Amygdala (tissue), 56 donors: ENCODE measurements at regions not wholly inside any gene's neighbourhood (a gene's known extent, or its start where the extent isn't known, plus 50 kb on each side); places are given as distances from the start of the nearest gene placed in this dataset.

ENCODE experiments used
- DNase-seq, 56 donors: peaks; one replicate each; lab custom pipeline; 2025; lab: John Stamatoyannopoulos, UW

DNA sequence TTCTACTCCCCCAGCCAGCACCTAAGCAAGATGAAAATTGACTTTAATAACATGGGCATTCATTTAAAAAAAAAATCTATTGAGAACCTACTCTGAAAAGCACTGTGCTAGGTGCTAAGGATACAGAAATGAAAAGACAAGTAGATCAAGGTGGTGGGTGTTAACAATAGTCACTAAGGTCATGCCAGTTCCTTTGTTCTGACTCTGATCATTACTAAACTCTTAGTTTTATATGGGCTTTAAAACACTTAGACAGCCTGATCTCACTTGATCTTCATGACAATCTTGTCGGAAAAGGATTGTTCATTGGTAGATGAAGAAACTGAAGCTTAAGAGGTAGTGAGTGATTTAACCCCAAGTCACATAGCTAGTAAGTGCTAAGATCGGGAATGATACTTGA, 285.7 kb upstream of the PRDM1 start:
- no peak for DNase-seq

DNA sequence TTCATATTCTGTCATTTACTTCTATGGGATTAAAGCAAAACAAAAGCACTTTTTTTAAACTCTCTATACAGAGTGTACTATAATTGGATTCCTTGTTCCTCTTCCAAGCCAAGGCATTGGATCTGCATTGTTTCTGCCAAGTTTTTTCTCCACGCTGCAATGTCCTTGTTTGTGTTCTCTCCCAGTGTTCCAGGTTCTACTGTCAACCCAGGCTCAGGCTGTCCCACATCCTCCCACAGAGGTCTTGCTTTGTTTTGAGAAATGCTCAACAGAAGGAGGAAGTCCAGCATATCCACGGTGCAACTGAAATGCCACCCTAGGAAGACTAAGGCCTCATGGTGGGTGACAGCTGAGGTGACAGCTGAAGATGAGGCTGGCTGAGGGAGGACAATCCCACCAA, 287.1 kb upstream of the PRDM1 start:
- no peak for DNase-seq

DNA sequence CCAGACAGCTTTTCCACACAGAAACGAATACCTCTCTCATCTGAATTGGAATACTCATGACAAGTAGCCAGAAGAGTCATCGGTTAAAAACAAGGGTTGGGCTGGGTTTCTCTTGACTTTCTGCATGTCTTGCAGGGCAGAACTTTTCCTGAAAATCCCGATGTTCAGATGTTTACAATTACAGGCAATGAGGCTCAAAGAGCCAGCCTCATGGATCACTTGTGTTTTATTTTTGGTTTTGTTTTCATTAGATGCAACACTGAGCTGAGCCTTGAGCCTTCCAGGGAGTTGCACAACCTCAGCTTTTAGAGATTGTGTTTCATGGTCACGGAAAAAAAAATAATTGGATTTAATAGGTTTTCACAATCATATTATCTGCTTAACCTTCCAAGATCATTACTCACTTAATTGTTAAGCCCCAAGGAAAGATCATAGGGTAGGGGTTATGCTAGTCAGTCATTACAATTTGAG, 288.1 kb upstream of the PRDM1 start:
- DNase-seq, result no peak

DNA sequence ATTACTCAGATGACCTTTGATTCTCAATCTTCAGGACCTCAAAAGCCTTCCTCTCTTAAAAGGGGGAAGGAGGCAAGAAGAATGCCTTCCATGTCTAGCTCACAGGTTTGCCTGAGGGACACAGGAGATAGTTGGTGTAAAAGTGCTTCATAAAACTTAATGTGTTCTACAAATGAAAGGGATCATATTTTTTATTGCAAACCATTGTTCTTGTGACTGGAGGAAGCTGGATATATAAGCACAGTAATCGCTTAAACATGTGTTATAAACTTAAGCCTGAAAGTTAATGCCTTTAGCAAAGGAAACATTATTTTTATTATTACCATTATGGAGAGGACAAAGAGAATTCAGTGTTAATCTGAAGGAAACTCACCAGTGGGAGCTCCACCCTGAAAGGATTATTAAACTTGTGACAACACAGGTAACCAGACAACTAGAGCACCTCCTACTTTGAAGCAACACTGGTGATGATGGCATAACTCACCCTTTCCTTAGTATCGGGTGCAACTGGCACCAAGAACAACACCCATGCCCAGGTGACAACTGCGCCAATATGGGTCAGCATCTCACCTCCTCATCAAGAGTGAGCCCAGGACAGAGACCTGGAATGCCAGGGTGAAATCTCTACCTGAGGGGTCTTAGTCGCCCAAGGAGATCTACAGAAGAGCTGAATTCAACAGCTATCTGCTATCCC, 288.7 kb upstream of the PRDM1 start:
- no peak for DNase-seq

DNA sequence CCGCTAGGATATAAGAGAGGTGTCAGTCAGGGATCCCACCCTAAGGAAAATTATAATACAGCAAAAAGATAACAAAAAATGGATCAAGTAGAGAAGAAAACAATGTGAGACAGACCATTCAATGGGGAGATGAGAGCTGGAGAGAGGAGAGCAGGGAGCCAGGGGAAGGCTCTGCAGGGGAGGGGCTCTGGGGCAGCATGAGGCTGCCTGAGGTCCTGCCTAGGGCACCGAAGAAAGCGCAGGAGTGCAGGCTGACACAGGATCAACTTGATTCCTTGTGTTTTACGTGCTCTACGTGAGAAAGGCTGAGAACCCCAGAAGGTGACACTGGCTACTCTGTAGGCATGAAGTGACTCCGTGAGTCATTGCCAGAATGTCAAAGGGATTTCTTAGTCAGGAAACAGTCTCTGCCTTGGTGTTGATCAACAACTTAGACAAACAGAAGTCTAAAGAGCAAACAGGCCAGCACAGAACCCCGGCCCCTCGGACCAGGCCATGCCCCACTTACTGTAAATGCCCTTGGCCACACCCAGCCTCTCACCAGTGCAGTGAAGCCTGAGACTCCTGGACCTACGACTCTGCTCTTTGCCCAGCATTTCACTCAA, 290.1 kb upstream of the PRDM1 start:
- no peak for DNase-seq

DNA sequence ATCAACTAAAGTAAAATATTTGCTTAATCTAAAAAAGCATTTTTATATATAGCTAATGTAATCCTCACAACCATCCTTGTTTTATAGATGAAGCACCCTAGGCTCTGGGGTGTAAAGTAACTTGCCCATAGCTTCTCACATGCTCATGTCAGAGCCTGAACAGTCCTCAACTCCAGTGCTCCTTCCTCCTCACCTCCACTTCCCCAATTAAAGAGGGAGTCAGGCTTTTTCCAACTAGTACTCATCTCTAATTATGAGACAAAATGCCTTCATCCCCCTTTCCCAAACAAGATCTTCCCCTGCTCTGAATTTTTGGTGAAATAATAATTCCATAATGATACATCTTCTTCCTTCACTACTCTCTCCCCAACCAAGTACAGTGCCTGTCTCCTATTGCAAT, 290.8 kb upstream of the PRDM1 start:
- no peak for DNase-seq

DNA sequence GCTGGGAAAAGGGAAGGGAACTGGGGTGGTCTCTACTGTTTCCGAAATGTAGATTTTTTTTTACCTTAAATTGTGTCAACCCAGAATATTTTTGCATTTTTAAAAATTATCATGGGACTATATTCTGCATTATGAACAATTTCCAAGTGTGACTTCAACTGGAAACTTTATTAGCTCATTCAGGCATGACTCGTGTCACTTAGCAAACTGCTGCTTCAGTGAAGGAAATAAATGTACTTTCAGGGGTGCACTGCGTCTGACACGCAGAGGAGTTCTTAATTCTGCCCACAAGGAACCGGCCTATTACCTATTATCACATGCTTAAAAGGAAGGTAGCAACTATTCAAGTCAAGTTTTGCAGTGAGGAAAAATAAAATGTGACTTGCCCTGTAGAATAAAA, 291.3 kb upstream of the PRDM1 start:
- DNase-seq, result no peak

DNA sequence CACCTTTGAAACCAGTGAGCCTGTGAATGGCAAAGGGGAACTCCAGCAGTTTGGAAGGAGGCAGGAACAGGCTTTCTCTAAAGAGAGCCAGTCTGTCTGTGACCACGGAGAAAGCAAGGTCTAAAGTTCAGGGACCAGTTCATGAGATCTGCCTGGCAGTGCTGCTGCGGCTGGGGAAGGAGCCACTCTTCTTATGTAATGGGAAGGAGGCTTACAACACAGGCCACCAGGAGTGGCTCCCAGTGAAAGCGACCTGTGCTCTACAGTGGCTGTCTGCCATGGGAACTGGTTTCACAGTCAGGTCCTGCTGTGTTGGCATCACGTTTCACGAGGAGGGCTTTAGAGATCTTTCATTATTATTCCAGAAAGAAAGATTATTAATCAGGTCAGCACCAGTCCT, 291.9 kb upstream of the PRDM1 start:
- peak in 7 of 56 donors; percentile 15 to 56 (median 25) for DNase-seq

DNA sequence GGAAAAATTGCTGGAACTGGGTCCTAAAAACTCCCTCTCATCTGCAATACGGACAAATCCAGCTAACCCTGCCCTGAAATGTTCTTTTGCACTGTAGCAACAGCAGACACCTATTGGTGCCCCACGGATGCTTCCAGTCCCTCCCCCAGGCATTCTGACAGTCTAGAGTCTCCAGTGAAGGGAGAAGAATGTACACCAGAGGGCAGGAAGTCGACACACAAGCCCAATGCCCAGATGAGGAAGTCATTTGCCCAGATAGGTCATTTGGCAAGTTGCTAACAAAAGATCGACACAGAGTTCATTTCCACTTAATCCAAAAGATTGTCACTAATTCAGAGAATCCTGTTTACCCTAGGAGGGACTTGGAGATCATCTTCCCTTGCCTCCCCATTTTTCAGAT, 293.0 kb upstream of the PRDM1 start:
- no peak for DNase-seq

DNA sequence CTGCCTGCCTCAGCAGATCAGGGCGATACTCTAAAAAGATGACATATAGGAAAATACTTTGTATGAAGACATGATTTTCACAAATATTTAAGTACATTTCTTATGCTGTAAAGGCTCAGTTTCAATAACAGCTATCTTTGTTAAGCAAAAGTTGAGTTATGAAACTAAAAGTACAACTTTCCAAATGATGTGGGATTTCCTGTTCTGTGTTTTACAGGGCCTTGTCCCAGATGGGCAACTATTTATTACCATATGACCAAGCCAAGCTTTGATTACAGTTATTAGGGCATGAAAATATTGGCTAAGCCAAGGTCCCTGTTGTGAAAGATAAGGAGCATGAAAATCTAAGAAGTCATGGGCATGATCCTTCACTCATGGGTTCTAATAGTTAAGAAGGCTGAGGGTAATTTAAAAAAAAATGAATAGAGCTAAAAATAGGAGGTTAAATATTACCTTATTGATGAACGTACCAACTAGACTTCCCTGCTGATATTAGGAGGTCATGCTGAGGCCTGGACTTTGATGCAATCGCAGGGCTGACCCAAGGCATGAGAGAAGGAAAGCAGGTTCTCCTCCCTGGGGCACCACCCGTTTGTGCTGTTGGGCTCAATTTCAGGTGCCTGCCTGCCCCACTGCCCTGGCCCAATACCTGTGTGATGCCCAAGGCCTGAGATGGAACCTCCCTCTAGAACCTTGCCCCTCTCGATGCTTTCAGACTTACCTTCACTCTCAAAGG, 294.4 kb upstream of the PRDM1 start:
- no peak for DNase-seq

DNA sequence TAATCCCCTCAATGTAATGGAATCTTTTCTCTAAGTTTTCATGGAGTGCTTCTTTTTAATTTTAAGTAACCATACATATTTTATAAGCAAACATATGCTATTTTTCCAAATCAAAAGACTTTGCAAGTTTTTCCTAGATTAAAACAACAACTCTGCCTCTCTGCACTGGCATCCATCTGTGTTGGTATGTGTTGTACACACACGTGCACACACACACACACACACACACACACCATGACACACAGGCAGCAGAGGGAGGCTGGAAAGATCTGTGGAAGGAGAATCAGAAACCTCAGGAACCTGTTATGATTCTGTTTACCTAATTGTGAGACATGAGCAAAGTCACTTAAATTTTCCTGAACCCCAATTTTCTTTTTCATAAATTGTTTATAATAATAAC, 295.0 kb upstream of the PRDM1 start:
- no peak for DNase-seq

DNA sequence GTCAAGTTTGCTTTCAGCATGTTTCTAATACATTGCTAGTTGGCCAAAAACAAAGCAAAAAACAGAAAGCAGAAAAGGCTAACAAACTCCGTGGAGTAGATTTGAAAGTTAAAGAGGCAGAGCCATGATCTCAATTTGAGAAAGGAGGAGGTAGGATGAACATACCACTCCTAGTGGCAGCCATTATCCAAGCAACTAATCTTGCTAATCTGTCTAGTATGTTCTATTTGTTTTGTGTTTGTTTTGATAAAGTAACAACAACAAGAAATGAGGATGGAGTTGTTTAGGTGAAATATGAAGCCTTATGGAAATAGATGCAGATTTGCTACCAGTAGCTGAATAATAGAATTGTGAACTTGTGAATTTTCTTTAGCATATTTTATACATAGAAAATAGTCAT, 295.5 kb upstream of the PRDM1 start:
- DNase-seq, result no peak

DNA sequence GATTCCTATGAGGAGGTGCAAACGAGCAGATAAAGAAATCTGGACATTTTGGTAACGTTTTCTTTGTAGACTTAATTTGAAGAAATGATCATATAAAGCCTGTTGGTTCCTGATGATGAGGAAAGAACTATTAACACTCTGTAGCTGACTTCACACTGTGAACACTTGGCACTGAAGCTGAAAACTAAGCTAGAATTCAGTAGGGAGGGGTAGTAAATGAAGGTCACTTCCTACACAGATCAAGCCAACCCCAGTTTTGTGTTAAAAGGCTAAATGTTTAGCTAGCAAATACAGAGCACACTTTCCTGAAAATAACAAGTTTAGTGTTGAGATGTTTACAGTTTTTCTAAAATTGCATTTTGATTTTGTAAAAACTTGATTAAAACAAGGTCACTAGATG, 296.2 kb upstream of the PRDM1 start:
- no peak for DNase-seq

DNA sequence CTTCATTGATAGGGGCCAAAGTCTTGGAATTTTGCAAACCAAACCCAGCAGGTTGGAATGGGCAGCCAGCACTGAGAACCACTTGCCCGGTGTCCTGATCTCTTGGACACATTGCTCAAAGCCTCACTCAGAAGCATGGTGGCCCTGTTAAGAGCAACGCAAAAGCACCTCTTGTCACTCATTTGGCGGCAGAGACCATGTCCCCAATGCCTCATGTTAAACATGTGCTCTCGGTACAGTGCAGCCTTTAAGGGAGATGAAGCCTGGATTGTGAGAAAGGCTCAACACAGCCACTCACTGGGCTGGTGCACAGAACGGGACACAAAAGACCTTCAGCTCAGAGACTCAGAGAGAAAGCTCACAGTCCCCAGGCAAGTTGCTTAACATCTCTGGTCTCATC, 298.4 kb upstream of the PRDM1 start:
- no peak for DNase-seq

DNA sequence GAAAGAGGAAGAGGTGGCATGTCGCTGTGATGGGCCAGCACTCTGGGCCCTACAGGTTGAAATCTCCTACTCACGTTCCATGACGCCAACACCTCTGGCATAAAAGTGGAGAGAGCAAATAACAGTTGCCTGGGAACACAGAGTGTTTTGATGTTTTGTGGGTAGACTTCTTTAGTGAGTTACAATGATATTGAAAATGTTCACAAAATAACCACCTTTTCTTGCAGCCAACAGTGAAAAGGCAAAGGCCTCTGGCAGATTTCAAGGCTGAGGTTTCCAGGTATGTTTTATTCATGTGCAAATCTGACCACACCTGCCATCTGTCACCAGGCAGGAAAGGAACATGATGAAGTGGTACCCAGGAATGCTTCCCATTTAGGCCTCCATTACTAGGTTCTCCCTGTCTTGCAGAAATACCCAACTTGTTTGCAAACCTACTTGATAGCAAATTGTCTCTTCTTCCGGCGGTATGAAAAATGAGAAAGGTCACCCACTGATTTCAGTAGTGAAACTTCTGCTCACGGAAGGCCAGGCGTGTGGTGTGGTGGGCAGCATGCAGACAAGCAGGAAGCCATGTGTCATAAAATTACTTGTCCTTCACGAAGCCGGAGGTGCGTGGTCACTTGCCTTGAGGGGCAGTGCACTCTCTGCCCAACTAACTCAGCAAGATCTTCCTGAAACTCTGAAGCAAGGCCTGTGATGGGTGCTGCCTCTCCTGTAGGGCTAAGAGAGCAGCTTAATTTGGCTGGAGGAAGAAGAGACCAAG, 299.1 kb upstream of the PRDM1 start:
- DNase-seq, result no peak

DNA sequence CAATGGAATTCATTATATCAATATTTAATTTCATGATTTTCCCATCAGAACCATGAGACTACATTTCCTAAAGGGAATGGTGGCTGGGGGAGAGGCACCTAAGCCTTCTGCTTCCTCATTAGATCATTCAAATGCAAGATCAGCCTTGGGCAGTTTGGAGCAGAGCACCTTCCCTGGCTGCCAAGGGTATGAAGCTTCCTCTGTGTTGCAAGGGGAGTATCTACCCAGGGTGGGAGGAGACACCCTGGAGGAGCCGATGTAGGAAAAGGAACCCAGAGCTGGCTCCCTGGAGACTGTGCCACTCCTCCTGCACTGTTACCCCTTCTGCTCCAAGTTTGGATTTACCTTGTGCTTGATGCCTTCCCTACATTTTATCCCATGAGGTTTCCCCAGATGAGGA, 299.7 kb upstream of the PRDM1 start:
- no peak for DNase-seq

DNA sequence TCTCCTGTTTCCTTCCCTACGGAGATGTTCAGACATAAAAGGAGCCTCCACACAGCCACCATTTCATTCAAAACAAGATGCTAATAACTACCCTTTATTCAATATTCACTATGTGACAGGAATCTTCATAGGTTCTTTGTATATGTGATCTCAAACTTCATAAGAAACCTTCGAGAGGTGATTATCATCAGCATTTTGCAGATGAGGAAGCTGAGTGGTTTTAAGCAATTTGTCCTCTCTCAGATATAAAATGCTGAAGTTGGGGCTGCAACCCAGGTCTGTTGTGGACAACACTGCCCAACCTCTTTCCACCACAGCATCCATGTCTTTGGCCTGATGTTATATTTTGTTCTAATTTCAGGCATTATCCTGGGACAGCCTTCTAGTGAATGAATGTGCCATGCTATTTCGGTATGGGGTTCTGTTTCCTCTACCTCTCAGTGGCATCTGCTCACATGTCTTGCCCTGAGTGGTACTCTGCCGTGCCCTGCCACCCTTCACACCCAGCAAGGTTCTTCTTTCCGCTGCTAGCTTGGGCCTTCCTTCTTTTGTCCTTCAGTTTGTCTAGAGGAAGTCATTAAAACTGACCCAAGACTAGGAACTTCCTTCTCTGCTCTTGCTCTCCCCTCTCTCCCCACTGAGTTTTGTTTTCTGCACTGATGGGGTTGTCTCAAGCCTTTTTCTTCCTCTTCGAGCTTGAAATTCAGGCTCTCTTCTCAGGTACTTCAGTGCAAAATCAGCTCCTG, 300.9 kb upstream of the PRDM1 start:
- peak in 3 of 56 donors; percentile 15 to 31 (median 20) for DNase-seq

DNA sequence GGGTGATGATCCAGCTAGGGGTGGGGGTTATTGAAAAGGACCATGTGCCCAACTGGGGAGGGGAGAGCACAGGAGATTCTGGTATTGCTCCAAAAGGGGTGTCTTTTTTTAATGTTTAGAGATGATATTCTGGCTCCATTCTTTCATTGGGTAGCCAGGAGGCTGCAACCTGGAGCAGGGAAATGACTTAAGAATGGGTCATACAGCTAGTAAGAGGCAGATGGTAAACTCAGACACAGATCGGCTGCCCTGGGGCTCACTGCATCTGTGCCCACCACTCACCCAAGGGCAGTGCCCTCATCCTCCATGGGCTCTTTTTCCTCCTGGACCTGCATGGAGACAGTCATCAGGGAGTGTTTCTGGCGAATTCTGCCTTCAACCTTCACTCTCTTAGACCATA, 302.0 kb upstream of the PRDM1 start:
- DNase-seq, result no peak

DNA sequence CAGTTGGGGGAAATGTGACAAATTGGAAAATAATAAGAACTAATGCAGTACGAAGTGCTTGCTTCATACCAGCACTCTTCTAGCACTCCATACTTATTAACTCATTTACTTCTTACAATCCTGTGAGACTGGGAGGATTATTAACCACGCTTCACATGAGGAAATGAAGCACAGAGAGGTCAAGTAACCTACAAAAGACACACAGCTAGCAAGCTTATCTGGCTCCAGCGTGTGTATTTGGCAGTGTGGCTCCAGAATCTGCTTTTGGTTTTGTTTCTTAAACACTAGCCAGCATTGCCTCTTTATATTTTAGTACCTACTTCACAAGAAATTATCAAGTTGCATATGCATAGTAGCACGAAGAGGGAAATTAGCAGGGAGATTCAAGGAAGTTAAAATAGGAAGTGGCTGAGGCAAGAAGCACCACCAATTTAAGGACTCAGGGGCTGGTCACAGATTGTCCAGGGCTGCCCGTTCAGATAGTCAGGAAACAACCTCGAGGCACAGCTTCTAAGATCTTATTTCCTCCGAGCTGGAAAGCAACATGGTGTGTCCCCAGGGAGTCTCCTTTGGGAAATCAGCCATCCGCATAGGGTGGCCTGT, 302.7 kb upstream of the PRDM1 start:
- no peak for DNase-seq

DNA sequence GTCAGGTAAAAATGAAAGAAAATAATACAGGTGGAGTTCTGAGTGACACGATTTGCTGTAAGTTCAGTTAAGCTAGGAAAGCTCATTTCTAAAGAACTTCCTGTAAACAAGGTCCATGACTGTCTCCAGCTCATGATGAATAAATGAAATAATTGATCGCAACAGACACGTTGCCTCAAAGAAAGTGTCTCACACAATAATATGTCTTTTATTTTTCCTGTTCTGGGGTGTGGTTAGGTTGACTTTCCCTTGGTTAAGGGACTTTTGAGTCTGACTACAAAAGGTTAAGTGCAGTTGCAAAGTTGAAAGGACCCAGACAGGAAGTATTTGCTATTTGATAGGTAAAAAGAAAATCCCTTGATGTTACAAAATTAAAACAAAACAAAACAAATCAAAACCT, 304.2 kb upstream of the PRDM1 start:
- no peak for DNase-seq
